Left hindlimb (tissue), 1 donor: ENCODE measurements at regions not wholly inside any gene's neighbourhood (a gene's known extent, or its start where the extent isn't known, plus 50 kb on each side); places are given as distances from the start of the nearest gene placed in this dataset.

Source experiments
- DNase-seq: peaks from one replicate; pipeline ENCODE4 v3.0.0-alpha.2; 2018

DNA sequence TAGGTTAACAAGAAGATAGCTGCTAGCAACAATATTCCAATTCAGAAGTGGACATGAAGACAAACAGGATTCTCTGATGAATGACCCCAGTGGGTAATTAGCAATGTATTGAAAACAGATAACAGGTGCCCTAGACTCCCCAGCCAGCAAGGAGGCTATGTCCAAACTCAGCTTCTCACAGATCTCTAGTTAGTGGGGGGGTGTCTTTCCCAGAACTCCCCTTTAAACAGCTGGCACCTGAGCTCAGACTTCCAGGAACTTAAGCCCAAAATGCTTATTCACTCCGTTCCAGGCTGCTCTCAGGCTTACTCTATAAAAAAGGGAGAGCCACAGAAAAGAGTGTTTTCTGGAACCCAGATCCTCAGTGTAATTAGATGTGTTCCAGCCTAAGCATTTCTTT lies 423.0 kb upstream of the THBS1 start:
- no peak for DNase-seq

DNA sequence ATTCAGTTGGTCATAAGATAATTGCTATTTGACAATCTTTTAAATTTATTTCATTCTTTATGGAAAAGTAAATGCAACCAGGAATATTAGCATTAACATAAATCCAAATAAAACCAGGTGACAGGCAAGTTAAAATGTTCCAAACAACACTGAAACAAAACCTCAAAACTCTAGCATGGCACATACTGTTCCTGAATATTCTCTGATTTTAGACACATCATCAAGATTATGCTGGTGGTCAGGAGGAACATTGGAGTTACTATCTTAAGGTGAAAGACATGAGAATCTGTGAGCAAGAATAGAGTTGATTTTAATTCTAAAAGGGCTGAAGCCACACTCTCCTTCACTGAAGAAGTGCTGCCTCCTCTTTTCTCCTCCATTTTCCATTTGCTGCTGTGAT lies 421.0 kb upstream of the THBS1 start:
- no peak for DNase-seq

DNA sequence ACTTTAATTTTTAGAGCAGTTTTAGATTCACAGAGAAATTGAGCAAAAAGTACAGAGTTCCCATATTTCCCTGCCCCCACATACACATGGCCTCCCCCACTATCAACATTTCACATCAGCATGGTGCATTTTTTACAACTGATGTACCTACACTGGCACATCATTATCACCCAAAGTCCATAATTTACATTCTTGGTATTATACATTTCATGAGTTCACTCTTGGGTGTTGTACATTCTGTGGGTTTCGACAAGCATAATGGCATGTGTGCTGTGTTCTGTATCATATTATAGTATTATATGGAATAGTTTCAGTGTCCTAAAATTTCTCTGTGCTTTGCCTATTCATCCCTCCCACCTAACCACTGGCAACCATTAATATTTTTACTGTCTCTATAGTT lies 419.8 kb upstream of the THBS1 start:
- no peak for DNase-seq

DNA sequence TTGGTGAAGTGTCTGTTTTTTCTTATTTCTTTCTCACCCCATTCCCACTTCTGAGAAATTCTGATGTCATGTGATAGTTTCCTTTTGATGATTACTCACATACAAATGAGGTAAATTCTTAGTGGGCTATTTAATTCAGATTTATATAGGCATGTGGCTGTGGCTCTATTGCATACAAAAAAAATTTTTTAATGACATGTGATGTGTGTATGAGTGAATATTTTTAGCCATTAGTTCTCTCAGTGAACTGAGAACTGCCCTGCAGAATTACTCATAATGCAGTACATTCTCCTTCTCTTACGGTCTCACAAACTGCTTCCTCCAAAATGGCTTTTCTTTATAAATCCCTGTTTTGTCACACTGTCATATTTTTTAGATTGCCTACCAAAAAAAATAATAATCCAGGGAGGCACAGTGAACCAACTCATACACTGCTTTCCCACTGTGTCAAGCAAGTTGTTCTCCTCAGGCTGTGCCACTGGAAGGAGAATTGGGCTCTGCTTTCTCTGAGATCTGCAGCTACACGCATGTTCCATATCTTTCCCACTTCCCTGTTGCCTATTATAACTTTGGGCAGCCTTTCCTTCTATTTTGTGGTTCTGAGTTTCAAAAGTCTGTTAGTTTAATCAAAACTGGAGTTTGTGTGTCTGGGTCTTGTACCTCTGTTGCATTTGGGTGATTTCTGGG lies 415.7 kb upstream of the THBS1 start:
- no peak for DNase-seq

GRCh38 chr15:39167164-39168058 lies 413.5 kb upstream of the THBS1 start:
- no peak for DNase-seq

DNA sequence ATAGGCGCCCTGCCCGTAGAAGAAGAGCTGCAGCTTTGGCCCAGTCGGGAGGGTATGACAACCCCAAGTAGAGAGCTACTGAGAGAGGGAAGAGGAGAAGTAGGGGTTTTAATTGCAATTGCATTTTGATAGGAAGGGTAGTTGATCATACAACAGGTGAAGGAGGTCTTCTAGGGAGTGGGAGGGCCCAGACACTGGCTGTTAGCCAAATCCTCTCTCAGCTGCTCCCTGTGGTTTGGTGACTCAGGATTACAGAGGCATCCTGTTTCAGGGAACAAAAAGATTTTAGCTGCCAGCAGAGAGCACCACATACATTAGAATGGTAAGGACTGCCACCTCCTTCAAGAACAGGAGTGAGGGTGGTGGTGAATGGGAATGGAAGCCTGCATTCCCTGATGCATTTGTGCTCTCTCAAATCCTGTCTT lies 408.9 kb upstream of the THBS1 start:
- peak; percentile 76 for DNase-seq

DNA sequence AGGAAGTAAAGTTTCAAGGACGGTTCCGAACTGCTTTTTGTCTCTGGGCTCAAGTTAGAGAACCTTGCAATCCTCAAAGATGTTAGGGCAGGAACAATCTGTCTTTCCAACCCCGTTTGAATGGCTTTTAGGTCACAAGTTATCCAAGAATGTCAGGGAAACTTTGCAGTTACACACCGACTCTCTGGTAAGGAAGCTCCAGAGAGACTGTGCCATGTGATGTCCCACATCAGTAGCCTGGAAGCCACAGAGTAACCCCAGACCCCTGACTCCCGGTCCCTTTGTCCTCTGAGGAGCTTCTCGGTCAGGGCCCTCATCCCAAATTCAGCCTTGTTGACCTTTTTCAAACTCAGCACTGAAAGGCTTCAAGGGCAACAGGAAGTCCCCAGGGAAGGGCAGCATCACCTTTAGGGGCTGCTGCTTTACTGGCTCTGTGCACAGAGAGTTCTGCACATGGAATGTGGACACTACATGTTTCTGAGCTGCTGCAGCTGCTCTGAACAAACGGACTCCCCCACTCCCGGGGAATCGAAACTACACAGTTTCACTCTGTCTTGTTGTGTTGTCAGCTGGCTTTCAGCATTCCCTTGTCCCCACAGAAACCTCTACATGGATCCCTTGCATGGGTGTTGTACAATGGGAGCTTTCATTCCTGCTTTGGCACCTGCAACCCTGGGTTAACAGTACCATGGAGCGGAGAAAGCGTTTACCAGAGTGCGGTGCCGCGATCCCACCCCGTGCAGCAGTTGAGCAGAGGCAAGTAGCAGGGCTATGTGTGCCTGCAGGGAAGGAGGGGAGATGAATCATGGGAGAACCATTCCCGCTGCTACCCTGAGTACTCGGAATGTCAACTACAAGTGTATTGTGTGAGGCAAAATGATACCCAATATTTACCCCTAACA lies 408.2 kb upstream of the THBS1 start:
- peak; percentile 64 for DNase-seq

- DNase-seq: no peak
Measured at GRCh38 chr15:39173426-39173825, 407.5 kb upstream of the THBS1 start.

DNA sequence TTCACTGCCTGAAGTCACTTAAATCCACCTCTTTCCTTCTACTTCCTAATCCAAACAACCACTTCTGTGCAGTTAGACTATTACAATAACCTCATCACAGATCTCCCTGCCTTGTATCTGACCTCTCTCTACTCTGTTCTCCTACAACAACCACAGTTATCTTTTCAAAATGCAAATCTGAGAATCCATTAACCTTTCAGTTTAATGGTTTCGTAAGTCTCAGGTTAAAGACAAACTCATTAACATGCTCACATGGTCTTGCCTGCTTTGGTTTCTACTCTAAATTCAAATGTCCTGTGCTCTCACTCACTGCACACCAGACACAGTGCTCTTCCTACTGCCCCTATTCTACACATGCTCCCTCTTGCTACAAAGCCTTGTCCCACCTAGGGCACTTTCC lies 406.5 kb upstream of the THBS1 start:
- no peak for DNase-seq

- no peak for DNase-seq
Measured at GRCh38 chr15:39176030-39176429, 404.8 kb upstream of the THBS1 start.

- DNase-seq: no peak
Measured at GRCh38 chr15:39177561-39177960, 403.3 kb upstream of the THBS1 start.

DNA sequence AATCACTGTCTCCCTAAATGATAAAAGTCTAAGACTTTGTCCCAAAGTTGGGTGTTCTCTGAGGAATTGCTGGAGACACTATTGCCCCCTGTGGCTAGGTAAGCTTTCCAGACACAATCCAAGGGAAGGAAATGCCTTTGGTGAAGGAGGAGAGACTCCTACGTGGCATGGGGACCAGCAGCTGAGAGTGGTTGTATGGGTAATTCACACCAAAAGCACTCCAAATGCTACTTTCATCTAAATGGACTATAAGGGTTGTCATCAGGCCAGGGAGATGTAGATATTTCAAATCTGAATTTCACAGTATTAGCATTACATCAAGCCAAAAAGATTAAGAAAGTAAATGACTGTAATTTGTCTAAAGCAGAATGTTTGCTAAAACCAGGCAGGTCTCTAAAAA lies 400.8 kb upstream of the THBS1 start:
- no peak for DNase-seq

DNA sequence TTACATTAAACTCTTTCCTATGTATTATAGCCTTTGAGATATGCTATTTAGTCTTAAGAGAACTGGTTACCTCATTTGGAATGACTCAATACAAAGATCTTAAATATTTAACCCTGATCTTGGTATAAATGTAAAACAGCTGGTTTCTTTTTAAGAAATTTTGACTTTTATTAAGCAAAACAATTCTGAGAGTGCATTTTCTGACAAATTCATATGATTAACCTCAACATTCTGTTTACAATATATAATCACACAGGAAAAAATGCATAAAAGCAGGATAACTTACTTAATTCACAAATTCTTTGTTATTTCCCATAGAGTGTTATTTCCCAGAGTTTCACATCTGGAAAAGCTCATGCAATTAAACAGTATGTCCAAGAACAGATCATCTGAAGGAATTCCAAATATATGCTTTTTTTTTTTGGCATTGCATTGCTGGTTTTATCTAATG lies 400.4 kb upstream of the THBS1 start:
- DNase-seq: no peak

- DNase-seq: no peak
Measured at GRCh38 chr15:39181056-39181747, 399.7 kb upstream of the THBS1 start.

DNA sequence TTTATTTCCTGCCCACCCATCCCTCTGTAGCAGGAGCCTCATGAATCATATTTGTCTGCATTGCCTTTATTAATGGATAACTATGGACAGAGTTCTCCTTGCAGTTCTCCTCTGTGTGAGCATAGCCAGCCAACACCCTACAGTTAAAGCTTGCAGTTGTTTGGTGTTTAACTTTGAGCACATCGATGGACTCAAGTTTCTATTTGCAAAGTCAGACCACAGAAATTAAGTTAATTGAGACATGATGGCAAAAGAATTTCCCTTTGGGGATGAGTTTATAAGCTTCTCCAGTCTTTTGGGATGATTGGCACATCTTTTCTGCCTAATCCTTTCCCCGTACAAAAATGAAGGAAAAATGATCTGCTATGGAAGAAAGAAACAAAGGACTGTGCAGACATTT lies 398.9 kb upstream of the THBS1 start:
- DNase-seq: no peak

DNA sequence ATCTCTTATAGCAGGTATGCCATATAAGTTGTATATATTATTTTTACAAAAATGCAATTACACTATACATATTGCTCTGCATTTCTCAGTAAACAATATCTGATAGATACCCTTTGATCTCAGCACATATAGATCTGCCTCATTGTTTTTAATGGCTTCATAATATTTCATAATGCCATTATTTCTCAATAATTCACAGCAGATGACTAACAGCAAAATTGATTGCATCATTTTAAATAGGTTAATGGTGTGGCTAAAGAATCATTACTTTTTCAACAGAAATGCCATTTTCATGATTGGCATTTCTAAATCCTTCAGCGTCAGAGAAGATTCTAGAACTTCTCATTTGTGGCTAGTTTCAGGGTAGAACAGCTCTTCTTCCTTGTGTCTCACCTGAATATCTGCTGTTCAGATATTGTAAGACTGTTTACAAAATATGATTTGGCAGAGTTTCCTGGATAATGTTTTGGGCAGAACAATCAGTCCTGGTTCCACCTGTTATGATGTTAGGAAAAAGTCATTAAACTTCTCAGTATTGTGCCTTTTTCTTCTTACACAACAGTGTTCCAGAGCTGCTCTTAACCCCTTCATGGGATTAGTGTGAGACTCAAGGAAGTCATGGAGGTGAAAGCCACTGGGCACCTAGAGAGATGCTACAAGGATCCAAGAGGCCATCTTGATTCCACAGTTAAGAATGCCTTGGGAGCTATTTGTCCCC lies 397.6 kb upstream of the THBS1 start:
- DNase-seq: no peak

- no peak for DNase-seq
Measured at GRCh38 chr15:39184701-39185390, 396.0 kb upstream of the THBS1 start.

GRCh38 chr15:39188314-39188713 lies 392.6 kb upstream of the THBS1 start:
- DNase-seq: no peak

- DNase-seq: no peak
Measured at GRCh38 chr15:39188930-39189329, 391.9 kb upstream of the THBS1 start.

DNA sequence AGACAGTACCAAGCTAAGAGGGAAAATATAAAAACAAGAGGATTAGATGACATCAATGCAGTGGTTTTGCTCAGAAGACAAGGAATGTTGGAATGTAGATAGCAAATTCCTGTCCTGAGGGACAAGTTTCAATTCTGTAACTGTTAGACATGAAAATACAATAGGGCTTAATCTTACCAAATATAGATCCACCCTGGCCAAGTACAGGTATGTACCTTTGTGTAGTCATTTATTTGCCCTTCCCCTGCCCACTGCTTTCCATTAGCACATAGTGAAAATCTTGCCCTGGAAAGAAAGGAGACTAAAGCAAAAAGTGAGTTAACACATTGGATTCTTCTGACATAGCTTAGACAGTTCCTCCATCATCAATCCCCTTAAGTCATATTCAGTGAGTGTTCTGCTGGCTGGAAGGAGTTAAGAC lies 389.0 kb upstream of the THBS1 start:
- DNase-seq: no peak

- DNase-seq: no peak
Measured at GRCh38 chr15:39192351-39192750, 388.5 kb upstream of the THBS1 start.
